ENCODE measurements at regions not wholly inside any gene's neighbourhood (a gene's known extent, or its start where the extent isn't known, plus 50 kb on each side); places are given as distances from the start of the nearest gene placed in this dataset.
A peak's percentile ranks its signal among the peaks of the same experiment; 100 is the strongest.

- no peak for DNase-seq (ENCODE audit: low spot score)
Observed at GRCh38 chr12:98280621-98281020, 234.8 kb upstream of the TMPO start.

GRCh38 chr12:98291828-98292227 is 223.6 kb upstream of the TMPO start:
- no peak for DNase-seq (ENCODE audit: low spot score)

DNA sequence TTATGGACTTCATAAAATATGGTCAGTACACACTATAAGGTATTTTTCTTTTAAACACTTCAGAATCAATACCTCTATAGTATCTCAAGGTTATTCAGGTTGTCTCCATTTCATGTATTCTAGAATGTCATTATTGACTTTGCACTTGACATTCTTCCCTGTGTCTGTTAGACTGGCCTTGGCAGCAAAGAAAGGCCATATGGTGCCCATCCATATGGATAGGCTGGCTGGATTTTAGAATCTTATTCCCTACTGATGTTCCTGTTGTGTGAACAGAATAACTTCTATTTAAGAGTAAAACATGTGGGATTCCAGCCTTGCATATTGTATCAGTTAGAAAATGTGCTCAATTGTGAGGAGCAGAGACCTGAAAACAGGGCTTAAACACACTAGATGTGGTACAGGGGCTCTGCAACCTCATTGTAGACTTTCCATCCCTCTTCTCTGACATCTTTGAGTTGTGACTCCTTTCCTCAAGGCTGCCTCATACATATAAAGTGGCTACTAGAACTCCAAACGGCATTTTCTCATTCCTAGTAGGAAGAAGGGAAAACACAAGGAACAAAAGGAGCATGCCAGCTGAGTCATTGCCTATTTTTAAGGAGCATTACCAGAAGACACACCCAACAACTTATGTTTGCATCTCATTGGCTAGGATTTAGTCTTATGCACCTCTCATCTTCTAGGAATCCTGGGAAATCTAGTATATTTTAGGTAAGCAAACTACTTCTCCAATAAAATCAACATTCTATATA is 221.2 kb upstream of the TMPO start:
- DNase-seq (ENCODE audit: low spot score) = no peak

GRCh38 chr12:98295681-98296080 is 219.7 kb upstream of the TMPO start:
- no peak for DNase-seq (ENCODE audit: low spot score)

GRCh38 chr12:98296462-98297079 is 218.8 kb upstream of the TMPO start:
- DNase-seq (ENCODE audit: low spot score) = no peak

- DNase-seq (ENCODE audit: low spot score) = no peak
Observed at GRCh38 chr12:98297538-98297937, 217.9 kb upstream of the TMPO start.

- DNase-seq (ENCODE audit: low spot score) = no peak
Observed at GRCh38 chr12:98308141-98308540, 207.2 kb upstream of the TMPO start.

DNA sequence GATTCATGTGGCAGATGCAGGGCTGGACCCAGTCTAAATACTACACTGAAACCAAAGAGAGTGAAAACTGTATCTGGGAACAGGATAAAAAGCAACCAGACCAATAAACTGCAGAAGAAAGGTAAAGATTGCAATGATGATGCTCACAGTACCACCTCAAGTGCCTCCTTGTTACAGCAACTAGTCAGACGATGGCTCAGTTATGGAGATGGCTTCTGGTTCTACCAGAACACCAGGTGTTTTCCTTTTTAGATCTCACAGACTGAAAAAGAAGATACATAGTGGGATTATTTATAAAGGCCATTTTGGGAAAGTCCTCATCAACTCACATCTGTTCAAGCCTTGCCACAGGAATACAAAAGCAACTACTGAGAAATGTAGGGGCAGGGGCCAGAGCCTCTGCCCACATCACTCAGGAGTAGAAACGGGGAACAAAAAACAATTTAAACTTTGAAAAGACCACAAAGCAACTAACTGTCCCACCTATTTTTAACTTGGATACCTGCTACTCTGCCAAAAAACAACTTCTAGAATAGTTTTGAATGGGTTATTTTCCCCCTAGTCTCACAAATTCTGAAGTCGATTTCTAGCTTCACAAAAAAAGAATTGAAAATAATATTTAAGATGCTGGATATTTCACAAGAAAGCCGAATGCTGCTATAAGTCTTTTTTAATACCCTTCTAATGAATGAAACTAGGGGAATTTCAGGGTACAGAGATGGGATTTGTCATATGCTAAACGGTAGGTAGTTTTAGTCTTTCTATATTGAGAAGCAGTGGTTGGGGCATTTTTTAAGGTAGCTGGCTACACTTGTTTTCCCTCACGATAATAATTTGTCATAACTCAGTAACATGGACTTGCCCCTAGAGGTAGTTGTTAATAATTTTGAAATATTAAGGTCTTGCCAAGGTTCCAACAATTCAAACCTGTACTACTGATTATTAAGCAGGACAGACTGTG is 197.2 kb upstream of the TMPO start:
- no peak for DNase-seq (ENCODE audit: low spot score)

- DNase-seq (ENCODE audit: low spot score) = no peak
Observed at GRCh38 chr12:98319716-98320425, 195.5 kb upstream of the TMPO start.

- no peak for DNase-seq (ENCODE audit: low spot score)
Observed at GRCh38 chr12:98325003-98325402, 190.4 kb upstream of the TMPO start.

- no peak for DNase-seq (ENCODE audit: low spot score)
Observed at GRCh38 chr12:98328467-98328866, 186.9 kb upstream of the TMPO start.

DNA sequence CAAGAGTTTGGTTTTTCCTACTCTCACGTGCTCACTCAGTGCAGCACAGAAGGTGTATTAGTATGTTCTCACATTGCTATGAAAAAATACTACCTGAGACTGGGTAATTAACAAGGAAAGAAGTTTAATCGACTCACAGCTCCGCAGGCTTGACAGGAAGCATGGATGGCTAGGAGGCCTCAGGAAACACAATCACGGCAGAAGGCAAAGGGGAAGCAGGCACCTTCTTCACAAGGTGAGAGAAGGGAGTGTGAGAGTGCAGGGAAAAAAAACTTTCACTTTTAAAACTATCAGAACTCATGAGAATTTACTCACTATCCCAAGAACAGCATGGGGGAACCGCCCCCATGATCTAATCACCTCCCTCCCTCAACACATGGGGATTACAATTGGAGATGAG is 185.8 kb upstream of the TMPO start:
- DNase-seq (ENCODE audit: low spot score) = no peak

DNA sequence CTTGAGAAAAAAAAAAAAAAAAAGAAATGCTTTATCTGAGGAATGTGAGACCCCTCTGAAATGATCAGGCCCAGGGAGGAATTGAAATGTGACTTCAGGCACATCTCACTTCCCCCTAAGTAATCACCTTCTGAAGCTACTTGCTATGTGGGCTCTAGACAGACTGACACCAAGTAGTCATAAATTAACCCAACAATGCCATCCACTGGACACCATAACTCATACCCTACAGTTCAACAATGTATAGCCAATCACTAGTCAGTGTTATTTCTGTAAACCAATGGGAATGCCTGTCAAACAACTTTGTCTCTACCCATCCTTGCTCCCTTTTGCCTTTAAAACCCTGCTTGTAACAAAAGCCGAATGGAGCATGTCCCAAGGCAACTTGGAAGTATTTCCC is 182.7 kb upstream of the TMPO start:
- no peak for DNase-seq (ENCODE audit: low spot score)

DNA sequence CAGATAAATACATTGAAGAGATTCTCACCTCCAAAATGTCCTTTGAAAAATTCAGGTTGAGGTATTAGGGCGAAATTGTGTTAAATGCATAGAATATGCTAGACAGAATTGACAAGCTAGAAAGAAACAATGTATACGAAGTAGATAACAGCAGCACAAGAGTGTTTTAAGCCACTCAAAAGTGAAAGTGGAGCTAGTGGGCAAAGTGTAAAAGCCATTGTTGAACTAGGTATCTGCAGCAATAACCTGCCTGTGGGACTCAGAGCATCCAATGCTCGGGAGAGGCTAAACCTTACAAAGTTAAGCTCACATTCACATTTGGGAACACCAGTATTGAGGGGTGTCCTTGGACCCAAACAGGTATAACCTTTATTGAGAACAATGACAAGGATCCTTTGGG is 180.6 kb upstream of the TMPO start:
- no peak for DNase-seq (ENCODE audit: low spot score)

DNA sequence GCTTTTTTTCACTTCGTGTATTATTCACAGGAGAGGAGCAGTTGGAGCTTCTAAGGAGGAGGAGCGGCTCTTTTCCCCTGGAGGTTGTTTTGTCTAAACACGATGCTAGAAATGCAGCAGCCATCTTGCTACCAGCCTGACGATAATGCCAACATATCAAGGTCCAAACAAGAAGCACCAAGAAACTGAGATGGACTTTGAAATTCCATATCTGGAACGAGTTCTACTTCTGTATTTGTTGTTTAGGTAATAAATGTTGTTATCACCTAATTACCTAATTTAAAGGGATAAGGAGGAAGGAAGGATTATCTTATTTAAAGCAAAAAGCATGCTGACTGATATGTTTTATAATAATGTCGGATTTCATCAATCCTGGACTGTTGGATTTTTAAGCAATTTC is 174.4 kb upstream of the TMPO start:
- DNase-seq (ENCODE audit: low spot score) = no peak

GRCh38 chr12:98341732-98342131 is 173.7 kb upstream of the TMPO start:
- DNase-seq (ENCODE audit: low spot score) = no peak

DNA sequence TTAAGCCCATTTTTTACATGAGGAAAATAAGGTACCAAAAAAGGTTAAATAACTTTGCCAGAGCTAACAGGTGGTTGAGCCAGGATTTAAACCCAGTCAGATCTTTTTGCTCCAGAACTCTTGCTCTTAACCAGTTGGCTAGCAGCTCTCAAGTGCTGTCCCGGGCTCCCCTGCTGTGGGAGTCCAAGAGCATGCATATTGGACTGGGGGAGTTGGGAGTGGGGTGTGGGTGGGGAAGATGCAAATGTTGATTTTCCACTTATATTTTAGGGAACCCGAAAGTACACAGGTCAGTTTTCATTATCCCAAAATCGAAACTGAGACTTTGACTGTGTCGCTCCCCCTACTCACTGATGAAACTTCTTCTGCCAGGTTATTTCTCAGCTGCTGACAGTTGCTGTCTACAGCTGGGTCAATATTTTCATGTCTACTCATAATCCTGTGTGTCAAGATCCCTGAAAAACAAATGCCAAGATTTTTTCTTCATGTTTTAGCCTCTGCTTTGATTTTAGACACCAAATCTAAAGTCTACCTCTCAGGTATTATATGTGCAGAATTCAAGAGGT is 172.3 kb upstream of the TMPO start:
- DNase-seq (ENCODE audit: low spot score) = no peak

- no peak for DNase-seq (ENCODE audit: low spot score)
Observed at GRCh38 chr12:98344046-98344930, 171.1 kb upstream of the TMPO start.

DNA sequence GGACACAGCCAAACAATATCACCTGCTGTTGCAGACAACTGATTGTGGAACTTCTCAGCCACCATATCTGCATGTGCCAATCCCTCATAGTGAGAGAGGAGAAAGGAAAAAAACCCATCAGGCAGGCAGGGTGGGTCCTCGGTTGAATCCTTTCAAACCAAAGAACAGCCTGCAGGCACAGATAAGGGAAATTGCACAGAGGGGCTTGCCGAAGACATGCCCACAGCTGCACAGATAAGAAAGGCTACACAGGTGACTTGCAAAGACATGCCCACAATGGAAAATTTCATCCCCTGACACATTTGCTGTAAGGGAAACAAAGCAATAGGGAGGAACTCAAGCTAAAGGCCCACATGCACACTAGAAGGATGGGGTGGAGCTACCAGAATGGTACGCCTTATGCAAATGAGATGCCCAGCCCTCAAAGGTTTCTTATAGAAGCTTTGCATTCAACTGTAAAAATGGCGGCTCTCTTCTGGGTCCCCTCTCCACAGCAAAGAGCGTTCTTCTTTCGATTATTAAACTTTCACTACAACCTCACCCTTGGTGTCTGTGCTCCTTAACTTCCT is 170.0 kb upstream of the TMPO start:
- DNase-seq (ENCODE audit: low spot score) = no peak

DNA sequence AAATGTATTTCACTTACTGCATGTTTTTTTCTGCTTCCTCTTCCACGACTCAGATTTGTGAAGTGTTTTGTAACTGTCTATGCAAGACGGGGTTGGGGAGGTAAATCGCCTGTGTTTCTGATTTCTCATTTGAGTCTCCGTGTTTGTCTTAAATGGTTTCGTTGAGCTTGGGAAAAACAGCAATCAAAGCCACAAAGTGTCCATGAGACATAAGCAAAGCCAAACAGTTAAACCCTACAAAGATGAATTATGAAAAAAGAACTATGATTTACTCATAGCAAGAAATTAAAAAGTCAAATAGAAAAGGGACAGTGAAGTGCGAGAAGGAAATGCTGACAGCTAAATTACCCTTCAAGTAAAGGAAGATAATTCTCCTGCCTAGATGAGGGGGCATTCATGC is 164.3 kb upstream of the TMPO start:
- peak; percentile 70 for DNase-seq (ENCODE audit: low spot score)

Data from activated CD4-positive, alpha-beta T cell treated with anti-CD3 and anti-CD28 coated beads, Interleukin-2, Interleukin-4, amounts not matched to agents 100 ng/mL and 50 ng/mL, durations not matched to agents 16 hours and 8 hours (primary cell).